ENCODE measurements at regions not wholly inside any gene's neighbourhood (a gene's known extent, or its start where the extent isn't known, plus 50 kb on each side); places are given as distances from the start of the nearest gene placed in this dataset.

DNA sequence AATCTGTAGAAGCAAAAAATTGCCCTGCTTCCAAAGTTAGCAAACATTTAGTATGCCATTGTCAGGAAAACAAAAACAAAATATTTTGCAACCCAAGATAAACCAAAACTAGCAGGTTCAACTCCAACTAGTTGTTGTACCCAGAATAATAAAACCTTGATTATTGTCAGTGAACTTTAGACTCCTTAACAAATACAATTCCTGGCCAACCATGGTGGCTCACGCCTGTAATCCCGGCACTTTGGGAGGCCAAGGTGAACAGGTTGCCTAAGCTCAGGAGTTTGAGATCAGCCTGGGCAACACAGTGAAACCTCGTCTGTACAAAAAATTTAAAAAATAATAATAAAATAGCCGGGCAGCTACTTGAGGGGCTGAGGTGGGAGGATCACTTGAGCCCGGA lies 53.6 kb upstream of the EPCAM start:
- no peak for DNase-seq

DNA sequence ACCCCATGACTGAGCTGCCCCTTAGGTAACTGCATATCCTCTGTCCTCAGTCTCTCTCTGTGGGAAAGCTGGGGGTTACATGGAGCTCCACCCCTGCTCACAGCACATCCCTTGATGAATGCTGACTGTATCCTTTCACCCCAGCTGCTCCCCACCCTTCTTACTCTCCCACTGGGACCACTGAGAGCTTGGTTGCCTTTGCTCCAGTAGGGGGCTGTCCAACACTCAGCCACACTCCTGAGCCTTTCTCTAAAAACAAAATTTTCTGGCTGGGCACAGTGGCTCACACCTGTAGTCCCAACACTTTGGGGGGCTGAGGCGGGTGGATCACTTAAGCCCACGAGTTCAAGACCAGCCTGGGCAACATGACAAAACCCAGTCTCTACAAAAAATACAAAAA lies 55.4 kb upstream of the EPCAM start:
- no peak for DNase-seq

DNA sequence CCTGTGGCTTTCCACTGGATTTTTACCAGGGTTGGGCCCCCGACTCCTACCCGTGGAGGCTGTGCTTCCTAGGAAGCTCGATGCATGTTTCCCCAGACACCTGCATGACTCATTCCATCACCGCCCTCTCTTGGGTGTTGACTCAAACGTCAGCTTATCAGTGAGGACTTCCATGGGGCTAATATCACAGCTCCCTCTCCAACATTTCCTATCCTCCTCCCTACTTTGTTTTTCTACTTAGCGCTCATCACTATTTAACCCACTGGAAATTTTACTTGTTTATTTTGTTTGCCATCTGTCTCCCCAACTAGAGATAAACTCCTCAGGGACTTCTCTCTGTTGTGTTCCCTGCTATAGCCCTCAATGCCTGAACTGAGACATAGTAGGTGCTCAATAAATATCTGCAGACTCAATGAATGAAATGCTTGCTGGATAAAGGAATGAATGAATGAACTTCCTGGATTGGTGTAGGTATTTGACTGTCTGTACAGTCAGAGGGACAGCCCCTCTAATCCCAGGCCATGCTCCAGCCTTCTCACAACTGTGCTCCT lies 55.9 kb upstream of the EPCAM start:
- DNase-seq: no peak

DNA sequence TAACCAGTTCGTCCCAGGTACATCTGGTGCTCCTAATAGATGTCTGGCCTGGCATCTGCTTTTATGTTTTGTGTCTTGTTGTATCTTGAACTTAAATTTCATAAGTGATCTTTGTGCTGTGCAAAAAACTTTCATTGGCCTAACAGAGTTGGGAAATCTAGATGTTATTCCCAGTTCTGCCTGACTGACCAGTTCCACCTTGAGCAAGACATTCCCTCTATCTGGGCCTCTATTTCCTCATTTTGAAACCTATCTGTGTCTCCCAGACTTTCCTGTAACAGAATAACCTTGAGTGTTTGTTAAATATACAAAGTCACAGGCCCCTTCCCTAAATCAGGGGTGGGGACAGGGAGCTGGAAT lies 56.6 kb upstream of the EPCAM start:
- DNase-seq: no peak

DNA sequence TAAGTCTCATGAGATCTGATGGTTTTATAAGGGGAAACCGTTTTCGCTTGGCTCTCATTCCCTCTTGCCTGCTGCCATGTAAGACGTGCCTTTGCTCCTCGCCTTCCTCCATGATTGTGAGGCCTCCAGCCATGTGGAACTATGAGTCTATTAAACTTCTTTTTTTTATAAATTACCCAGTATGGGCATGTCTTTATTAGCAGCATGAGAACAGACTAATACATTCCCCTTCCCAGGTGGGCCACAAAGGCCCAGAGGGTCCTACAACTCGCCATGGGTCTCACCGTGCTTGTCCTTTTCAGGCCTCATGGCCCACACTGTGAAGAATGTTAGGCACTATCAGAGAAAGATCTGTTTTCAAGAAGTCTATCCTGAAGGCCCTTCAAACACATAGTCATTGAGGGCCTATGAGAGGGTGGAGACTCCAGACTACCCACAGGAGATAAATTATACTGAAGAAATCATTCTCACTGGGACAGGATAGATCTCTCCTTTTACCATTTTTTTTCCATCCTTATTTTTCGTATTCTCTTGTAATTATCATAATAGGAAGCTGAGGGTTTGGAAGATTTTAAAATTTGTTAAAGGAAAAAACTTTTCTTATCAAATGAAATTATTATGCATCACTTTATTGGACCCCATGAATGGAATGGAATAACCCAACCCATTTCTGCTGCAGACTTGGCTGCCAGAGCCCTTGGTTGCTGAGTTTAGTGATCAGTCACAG lies 57.2 kb upstream of the EPCAM start:
- no peak for DNase-seq

DNA sequence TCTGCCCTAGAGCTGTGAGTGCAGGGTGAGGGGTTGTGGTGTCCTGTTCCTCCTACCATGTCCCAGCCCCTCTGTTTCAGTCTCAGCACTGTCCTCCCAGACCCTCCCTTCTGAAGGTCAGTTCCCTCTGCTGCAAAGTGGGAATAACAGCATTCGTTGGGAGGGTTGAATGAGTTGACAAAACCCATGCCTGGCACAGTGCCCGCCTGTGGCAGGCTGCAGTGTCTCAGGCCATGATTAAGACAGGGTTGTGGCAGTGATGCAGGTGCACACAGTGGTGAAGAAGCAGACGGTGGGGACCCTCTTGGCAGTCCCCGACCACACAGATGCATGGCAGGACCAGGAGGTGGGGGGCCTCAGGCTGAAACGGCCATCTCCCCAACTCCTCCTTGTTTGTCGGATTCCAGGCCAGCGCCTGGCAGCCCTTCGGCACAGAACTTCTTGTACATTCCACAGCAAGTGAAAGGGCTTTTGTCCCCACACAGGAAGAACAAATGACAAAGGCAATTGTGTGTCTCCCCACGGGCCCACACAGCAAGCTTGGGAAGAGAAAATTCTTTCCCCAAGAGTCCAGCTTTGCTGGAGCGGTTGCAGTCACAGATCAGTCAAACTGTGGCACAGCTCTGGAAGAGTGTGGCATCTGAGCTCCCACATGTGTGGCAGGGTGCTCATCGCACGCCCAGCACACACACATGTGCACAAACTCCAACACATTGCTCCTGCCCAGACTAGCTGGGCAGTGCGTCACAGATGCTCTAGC lies 58.1 kb upstream of the EPCAM start:
- DNase-seq: no peak

DNA sequence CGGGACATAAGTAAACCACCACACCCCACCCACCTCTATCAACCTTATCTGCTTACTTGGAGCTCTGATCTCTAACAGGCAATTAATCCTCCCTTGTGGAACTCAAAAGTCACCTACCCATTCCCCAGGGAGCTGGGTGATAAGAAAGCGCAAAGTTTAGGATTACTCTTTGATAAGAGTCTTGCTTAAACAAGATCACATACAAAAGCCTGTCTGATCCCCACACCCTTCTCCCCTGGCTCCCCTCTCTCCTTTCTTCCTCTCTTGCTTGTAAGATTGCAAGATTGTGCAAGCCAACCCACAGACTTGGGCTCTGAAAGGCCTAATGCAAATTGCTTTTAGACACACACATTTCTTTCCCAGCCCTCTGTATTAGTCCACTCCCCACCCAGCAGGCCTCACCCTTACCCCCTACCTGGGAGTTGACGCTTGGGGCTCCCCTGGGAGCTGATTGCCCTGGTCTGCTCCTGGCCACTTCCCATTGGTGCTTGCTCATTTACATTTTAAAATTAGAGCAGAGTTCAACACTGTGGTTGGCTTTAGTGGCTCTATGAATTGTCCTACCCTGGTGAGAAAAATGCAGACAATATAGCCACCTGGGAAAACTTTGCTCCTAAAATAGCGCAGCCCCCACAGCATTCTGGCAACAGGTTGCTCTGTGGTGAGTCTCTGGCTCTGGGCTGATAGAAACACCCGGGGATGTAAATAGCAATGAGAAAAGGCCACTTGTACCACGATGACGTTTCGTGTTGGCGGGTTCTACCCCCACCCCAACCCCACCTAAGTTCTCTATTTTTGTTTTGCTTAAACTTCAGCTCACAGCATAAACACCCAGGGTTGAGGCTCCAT lies 58.9 kb upstream of the EPCAM start:
- no peak for DNase-seq

DNA sequence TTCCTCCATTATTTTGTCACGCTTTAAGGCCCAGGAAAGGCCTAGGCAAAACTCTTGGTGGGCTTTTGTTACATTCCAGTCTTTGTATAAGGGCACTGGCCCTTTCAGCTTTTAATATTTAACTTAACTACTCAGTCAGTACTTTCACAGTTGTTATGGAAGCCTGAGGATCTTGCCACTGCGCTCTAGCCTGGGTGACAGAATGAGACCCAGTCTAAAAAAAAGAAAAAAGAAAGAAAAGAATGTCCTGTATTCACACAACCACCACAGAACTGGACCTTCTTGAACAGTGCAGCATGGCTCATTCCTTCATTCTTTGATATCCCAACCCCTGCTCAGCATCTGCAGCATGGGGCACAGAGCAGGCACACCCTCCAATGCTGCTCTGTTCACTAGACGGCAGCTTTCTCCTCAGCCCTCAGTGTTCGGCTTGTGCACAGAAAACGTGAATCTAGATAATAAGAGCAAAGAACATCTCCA lies 59.6 kb upstream of the EPCAM start:
- no peak for DNase-seq

DNA sequence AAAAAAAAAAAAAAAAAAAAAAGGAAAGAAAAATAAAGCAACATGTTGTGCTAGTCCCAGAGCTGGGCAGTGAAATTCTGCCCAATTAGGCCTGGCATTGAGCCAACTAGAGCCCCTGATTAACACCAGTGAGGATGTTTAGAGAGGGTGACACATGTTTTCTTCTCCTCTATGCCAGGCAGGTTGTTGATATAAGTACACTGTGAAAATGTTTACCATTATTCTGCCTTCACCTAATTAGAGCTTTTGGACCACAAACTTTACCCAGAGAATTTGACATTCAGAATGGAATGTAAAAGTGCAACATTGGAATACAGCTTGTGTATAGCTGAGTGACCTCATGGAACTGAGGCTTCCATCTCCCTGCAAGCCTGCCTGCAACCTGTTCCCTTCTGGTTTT lies 62.0 kb upstream of the EPCAM start:
- no peak for DNase-seq

DNA sequence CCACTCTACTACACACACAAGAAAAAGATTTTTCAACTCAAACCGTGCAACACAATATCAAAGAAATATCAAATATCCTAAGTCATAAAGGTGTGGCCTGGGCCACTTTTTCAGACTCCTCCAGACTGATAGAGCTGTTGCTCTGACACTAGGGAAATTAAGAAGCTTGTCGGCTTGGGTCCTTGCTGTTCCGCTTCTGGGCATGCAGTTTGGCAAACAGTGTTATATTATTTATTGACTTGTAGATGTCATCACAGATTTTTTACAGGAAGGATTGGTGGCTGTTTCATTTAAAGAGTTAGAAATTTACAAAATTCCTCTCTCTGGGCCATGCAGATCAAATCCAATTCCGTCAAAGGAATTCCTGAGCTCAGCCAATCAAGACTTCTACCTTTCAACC lies 64.5 kb upstream of the EPCAM start:
- no peak for DNase-seq

DNA sequence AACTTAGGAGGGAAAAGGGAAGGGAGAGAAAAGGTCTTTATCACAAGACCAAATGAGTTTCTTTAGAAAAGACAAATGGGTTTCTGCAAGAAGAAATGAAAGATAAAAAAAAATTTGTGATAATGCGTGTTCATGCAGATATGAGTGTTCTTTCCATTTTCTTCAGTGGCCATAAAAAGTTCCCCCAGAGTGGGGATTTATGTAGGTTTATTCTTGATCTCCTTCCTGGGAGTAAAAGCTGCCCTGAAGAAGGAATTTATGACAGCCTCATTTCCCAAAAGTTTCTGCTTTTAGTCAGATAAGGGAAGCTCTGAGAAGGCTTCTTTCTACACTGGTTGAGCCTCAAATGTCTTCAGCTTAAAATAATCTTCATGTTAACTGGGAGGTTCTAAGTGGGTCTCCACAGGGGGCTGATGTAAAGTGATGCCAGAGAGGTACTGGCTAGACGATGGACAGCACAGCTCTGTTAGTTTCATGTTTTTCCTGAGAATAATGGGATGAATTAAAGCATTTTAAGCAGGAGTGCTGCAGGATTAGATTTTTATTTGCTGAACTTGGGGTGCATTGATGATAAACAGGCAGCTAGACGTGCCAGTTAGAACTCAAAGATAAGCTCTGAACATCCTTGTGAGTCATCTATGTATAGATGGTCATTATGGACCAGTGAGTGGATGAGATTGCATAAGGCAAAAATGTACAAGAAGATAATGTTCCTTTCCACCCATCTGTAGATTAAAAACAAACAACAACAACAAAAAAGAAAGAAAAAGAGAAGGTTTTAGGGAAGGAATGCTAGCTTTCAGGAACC lies 65.6 kb upstream of the EPCAM start:
- no peak for DNase-seq

DNA sequence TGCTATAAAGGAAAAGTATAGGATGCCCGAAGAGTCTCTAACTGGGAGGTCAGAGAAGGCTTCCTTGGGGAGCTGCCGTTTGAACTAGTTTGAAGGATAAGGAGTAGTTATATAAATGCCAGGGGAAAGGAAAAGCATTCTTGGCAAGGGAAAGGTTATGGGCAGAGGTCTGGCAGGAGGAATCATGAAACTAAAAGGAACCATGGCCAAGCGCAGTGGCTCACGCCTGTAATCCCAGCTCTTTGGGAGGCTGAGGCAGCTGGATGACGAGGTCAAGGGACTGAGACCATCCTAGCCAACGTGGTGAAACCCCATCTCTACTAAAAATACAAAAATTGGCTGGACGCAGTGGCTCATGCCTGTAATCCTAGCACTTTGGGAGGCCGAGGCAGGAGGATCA lies 66.8 kb upstream of the EPCAM start:
- no peak for DNase-seq

DNA sequence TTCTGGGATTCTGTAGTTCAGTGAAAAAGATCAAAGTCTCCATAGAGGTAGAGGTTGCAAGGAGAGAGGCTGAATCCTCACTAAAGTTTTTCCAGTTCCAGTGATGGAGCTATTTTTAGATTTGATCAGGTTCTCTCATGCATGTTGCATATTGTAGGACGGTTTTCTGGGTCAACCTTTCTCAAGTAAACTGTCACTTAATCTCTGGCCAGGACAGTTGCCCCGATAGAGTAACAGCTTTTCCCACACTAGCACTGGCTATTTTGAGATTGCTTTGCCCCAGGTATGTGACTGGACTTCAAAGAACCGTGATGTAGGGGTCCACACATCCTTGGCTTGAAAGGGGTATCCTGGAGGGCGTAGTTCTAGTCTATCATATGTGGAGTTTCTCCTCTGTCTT lies 67.4 kb upstream of the EPCAM start:
- no peak for DNase-seq

DNA sequence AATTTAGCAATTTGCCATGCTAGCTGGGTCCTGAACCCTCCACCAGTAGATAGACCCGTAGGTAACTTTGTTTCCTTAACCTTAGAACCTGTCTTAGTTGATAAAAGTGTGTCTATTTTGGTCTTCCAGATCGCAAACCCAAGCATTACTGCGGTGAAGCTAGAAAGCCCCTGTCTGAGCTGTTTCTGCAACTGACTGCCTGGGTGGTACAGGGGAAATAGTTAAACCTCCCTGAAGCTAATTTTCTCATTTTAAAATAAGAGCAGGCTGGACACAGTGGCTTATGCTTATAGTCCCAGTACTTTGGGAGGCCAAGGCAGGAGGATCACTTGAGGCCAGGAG lies 67.9 kb upstream of the EPCAM start:
- no peak for DNase-seq

DNA sequence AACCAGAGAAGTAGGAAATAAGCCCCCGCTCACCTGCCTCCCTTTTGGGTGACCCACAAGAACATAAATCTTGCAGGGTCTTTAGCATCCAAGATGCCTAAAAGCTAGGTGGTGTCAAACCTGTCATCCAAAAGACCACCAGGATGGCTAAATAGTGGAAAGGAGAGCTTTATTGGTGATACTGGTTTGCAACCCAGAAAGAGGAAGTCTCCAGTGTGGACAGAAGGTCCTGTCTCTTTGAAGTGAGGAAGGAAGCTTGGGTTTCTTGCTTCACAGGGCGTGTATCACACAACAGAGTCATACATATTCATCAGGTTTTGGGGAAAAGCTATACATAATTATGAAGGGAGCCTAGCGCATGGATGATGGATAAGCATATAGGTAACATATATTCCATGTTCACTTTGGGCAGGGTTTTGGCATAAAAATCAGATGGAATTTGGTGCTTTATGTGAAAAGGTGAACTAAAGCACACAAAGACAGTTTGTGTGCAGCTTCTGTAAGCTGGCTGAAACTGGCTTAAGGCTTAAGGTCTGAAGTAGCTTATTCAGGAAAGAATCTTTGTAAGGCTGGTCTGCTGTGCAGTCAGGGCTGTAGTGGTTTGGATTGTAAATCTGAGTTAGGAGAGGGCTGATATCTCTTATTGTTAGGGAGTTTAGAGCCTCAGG lies 68.4 kb upstream of the EPCAM start:
- no peak for DNase-seq

DNA sequence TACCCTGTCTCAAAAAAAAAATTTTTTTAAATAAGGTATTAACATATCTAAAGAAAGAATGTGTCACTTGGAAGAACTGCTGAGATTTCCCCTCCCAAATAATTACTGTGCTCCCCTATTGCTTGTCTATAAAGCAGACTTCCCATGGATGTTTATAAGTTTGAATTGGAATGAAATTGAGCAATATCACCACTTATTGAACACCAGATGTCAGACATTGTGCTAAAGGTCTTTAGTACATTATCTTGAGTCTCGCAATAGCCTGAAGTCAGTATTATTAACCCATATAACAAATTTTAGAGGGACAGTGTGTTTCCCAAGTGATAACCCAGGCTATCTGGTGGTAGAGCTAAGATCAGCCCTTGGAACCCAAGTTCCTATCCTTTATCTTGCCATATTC lies 69.0 kb upstream of the EPCAM start:
- no peak for DNase-seq

DNA sequence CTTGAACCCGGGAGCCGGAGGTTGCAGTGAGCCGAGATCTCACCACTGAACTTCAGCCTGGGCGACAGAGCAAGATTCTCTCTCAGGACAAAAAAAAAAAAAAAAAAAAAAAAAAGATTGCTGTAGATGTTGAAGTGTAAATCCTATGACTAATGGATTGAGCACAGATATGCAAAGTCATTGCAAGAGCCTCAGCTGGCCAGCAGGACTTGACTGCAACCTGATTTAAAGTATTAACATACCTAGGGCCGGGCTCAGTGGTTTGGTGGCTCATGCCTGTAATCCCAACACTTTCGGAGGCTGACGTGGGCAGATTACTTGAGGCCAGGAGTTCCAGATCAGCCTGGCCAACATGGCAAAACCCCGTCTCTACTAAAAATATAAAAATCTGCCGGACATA lies 69.6 kb upstream of the EPCAM start:
- DNase-seq: no peak

DNA sequence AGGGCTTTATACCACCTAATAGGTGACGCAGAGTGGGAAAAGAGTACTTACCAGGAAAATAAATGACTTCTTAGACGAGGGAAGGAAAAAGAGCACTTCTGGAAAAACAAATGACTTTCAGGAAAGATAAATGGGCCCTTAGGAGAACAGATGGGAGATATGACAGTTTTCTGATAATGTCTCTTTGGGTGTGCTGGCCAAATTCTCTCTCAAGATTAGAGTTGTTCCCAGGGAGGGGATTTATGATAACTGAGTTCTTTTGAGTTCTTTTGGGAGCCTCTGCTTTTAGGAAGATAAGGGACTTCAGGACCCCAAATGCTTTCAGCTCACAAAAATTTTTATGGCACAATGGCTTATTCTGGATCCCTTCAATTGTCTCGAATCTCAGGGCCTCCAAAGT lies 70.3 kb upstream of the EPCAM start:
- no peak for DNase-seq

DNA sequence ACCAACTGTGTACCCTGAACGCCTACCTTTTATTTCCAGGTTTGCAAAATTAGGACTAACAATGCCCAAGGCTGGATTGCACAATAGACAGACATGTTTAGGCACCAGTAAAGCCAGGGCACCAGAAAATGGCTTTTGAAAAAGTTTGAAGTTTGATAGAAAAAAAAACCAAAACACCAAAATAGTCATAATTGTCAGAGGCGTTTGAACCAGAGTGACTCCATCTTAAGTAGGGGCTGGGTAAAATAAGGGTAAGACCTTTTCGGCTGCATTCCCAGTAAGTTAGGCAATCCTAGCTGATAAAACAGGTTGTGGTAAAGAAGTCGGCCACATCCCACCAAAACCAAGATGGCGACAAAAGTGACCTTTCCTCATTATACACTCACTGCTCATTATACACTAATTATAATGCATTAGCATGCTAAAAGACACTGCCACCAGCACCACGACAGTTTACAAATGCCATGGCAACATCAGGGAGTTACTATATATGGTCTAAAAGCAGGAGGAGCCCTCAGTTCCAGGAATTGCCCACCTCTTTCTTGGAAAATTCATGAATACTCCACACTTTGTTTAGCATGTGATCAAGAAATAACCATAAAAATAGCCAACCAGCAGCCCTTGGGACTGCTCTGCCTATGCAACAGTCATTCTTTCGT lies 71.2 kb upstream of the EPCAM start:
- no peak for DNase-seq

DNA sequence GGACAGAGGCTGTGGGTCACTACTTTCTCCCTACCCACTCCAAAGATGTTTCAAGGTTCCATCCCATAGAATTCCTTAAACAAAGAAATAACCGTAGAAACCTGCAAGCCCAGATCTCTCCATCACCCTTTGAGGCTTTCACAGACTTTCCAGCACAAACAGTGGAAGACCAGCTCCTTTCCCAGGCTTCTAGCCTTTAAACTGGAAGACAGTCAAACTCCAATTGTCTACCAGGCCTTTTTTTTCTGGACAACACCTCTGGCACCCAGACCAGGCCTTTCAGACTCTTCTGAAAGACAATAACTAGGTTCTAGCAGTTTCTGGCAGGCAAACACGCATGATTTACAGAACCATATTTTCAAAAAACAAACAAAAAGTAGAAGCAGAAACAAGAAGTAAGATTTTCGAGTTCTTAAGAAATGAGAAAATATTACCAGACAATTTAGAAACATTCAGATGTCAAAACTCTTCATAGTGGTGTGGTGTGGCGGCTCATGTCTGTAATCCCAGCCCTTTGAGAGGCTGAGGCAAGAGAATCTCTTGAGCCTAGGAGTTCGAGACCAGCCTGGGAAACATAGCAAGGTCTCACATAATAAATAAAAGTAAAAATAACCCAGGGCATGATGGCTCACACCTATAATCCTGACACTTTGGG lies 73.0 kb upstream of the EPCAM start:
- DNase-seq: no peak

Measured in activated CD4-positive, alpha-beta T cell treated with anti-CD3 and anti-CD28 coated beads, Interleukin-2, amount 50 U/mL, for 48 hours (primary cell).